ENCODE measurements at regions not wholly inside any gene's neighbourhood (a gene's known extent, or its start where the extent isn't known, plus 50 kb on each side); places are given as distances from the start of the nearest gene placed in this dataset.

DNA sequence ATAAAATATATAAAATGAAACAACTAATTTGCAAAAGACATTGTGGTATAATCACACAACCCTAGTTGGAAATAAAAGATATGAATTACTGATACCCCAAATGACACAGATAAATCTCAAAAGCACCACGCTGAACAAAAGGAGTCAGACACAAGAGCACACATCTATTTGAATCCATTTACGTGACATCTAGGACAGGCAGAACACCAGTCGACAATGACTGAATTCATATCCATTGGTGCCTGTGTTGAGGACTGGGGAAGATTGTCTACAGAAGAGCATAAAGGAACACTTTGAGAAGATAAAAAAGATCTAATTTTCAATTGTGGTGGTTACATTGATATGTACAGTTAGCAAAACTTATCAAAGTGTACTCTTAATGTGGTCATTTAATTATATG is 874.1 kb downstream of the LTN1 start:
- TF ChIP-seq, protein P1, sequence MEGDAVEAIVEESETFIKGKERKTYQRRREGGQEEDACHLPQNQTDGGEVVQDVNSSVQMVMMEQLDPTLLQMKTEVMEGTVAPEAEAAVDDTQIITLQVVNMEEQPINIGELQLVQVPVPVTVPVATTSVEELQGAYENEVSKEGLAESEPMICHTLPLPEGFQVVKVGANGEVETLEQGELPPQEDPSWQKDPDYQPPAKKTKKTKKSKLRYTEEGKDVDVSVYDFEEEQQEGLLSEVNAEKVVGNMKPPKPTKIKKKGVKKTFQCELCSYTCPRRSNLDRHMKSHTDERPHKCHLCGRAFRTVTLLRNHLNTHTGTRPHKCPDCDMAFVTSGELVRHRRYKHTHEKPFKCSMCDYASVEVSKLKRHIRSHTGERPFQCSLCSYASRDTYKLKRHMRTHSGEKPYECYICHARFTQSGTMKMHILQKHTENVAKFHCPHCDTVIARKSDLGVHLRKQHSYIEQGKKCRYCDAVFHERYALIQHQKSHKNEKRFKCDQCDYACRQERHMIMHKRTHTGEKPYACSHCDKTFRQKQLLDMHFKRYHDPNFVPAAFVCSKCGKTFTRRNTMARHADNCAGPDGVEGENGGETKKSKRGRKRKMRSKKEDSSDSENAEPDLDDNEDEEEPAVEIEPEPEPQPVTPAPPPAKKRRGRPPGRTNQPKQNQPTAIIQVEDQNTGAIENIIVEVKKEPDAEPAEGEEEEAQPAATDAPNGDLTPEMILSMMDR (IDR thresholded peaks at IDR 0.05) = no peak
- TF ChIP-seq POLR2A (IDR thresholded peaks at IDR 0.05) = no peak
